Left renal cortex interstitium (tissue), 4 donors: ENCODE measurements at regions not wholly inside any gene's neighbourhood (a gene's known extent, or its start where the extent isn't known, plus 50 kb on each side); places are given as distances from the start of the nearest gene placed in this dataset.

Experiments used
- DNase-seq, 4 donors: peaks; one replicate each; pipeline ENCODE4 v3.0.0-alpha.2; 2013; ENCODE audit warnings: low read depth in 4 of 4, low spot score in 2 of 4, missing footprints in 1 of 4

DNA sequence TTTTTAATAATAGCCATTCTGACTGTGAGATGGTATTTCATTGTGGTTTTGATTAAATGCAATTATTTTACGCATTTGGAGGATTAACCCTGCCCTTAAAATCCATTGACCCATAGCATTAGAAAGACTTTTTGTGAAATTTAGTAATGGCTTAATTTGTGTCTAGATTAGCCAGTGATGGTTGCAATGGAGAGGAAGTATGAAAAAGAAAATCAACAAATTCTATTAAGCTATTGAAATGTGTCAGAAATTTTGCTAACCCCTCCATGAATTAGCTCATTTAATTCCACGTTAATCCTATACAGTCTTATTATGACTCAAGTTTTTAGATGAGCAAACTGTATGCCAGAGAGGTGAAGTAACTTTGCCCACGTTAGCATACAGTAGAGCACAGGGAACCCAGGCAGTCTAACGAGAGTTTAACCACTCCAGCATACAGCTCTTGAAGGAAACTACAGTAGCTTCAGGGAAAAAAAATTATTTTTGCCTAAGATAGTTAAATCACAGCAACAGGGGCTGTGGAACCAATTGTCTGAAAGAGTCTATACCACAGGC is 158.2 kb upstream of the PPP2R2B start:
- no peak for DNase-seq

DNA sequence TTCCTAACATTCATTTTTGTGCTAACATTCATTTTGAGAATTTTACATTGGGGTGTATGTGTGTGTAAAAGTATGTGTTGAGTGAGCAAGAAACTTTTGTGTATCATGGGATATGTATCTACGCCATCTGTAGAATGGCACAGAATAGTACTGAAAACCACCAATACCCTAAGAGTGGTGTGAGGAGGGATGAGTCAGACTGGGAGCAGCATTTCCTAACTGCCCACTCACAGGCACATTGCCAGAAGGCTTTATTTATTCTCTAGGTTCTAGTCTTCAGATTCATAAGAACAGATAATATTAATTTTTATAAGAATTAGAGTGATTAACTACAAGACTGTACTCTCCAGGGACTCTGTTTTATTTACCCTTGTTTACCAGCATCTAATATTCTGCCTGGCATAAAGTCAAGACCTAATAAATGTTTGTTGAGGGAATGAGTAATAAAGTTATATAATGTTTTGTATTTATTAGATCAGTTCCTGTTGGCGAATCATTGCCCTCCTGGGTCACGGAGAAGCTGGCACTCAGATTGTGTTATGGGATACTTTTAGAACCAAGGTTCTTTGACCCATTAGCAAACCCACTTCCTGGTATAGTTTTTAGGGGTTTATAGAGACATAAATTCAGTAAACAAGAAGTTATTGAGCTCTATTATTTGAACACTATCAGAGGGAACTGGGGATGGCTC is 159.1 kb upstream of the PPP2R2B start:
- DNase-seq = no peak

DNA sequence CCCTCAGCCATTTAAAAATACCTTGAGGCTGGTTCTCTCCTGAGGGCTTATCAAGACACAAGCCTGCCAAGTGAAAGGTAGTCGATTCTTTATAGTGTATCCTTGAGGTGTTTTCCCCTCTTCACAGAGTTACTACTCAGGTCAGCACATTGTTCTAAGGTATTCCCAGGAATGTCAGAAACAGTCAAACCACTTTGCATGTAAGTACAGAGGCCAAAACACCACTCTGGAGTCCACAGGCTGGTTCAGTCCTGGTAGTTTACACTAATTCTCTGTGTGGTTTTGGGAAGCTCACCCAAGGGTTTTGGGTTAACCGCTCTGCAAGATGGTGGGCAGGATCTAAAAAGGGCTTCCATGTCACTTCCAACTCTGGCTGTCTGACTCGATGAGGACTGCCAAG is 162.3 kb upstream of the PPP2R2B start:
- DNase-seq = no peak

GRCh38 chr5:147044572-147045273 is 166.2 kb upstream of the PPP2R2B start:
- DNase-seq = no peak

GRCh38 chr5:147045290-147045689 is 166.7 kb upstream of the PPP2R2B start:
- no peak for DNase-seq

DNA sequence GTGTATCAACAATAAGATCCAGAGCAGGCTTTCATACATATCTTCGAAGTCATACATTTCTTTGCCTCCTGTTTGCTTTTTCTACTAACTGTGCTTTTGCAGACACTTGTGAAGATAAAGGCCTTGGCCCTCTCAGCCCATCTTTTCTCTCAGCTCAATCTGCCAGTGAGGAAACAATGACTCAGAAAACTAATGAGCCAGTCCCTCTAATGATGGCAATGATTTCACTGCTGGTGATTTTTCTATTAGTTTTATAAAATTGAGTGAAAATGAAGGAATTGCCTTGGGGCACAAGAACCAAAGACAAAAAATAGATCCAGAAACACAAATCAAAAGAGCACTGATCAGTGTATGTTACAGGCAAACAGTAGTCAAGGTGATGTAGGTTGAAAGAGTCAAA is 167.7 kb upstream of the PPP2R2B start:
- no peak for DNase-seq

DNA sequence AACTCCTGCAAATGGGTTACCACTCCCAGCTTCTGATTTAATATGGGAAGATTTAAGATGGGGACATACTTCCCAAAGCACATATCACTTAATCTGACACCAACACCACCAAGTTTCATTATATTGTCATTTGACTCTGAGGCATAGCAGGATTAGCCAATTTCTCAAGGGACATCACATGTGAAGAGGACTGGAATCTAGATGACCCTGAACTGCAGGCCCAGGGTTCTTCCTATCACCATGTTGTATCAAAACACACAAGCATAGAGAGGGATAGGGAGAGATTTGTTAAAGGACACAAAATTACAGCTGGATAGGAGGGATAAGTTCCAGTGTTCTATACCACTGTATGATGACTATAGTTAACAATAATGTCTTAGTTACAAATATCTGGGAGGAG is 168.3 kb upstream of the PPP2R2B start:
- no peak for DNase-seq

DNA sequence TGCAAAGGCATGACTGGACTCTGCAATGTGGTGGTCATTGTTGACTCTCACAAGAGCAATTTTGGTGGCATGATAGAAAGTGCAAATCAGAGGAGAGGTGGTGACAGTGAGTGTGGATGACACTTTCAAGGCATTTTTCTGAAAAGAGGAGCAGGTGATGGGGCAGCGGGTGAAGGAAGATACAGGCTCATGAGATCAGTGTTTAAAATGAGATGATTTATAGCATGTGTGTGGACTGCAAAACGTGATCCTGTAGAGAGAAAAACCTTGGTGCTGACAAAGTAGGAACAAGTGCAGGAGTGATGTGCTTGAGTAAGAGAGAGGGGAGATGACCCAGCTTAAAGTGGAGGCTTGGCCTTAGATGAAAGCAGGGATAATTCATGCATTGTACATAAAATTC is 171.2 kb upstream of the PPP2R2B start:
- DNase-seq = no peak

GRCh38 chr5:147050172-147050571 is 171.6 kb upstream of the PPP2R2B start:
- no peak for DNase-seq

DNA sequence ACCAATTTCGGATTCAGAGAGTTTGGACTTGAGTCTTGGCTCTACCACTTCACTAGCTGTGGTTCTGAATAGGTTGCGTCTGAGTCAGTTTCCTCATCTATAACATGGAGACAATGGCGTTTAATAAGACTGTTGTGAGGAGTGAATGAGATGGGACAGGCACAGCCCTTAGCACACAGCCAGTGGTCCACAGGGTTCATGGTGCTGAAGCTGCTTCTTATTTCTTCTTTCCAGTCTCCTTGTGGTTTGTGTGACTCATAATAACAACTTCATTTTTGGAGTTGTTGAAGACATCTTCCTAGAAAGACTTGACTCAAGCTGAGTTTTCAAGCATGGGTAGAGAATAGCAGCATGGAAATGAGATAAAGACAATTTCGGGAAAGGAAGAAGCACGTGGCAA is 172.6 kb upstream of the PPP2R2B start:
- DNase-seq = no peak

DNA sequence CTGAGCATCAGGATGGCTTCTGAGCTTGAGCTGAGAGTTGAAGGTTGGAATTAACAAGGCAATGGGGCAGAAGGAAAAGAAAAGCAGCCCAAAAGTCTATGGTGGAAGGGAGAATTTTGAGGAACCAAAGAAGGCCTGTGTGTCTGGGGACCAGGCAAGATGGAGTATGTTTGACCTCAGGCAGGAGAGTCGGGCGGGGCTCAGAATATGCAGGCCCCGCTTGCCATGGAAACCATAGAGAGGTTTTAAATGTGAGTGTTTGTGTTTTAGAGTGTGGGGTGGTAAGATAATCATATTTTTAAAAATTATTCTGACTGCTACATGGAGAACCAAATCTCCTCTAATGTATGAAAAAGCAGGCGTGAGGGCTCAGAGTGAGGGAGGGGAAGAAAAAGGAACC is 174.0 kb upstream of the PPP2R2B start:
- no peak for DNase-seq

DNA sequence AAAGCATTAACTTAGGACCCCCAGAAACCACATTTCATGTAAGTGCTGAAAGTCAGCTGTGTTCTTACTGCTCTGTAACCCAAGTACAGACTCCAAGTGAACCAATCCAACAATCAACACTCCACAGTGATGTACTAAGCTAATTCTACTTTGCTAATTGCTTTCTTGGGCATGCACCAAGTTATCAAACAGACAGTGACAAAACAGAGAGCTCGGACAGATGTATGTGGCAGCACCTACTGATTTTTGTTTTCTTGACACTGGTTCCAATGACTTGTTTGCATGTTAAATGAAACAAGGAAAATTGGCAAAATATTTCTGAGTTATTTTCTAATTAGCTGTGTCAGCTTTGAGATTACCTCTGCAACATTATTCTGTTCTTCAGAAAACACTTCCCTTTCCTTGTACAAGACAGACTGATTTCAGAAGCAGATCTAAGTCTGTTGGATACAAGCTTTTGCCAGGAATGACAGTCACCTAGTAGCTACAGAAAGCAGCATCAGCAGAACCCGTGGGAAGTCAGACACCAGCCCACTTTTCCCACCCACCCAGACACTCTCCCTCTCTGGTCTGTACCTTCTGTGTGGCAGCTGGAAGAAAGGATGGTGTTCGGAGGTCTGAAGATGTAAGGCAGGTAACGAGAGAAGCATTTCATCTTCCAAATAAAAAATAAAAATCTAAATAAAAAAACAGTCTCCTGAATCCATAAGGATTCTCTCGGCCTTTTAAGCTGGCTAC is 176.7 kb upstream of the PPP2R2B start:
- no peak for DNase-seq

GRCh38 chr5:147055850-147056566 is 177.5 kb upstream of the PPP2R2B start:
- DNase-seq = no peak

DNA sequence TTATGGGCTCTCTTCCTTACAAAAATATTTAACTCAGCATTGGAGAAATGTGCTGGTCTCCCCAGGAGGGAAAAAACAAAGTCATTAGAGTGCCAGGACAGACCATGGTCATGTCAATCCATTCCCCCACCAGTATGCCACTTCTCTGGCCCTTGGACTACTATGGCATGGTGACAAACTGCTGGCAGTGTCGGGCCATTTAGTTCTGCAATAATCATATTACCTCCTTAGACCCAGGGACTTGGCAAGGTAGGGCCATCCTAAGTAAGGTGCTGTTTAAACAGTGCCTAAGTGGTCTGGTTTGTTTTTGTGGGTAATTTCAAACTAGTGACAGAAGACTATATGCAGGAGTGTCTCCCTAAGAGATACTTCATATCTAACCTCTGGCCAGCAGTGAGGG is 177.8 kb upstream of the STK32A start:
- DNase-seq = no peak

GRCh38 chr5:147061431-147061830 is 173.4 kb upstream of the STK32A start:
- DNase-seq = no peak

- DNase-seq = no peak
These were observed 172.4 kb upstream of the STK32A start for GRCh38 chr5:147062427-147062826.

- no peak for DNase-seq
These were observed 170.9 kb upstream of the STK32A start for GRCh38 chr5:147063943-147064342.

DNA sequence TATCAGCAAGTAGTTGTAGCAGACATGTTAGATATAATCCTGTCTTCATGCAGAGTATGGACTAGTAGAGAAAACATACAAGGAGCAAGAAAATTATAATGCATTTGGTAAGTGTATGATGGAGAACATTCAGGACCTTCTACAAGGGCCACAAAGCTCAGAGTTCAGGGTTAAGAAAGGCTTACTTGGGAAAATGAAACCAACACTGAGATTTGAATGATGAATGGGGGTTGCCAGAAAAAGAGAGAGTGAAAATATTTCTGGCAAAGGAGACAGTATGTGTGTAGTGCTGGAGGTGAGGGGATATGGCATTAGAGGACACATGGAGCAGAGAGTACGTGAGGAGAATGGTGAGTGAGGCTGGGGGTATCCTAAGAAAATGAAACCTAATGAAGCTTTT is 169.8 kb upstream of the STK32A start:
- DNase-seq = no peak

- DNase-seq = no peak
These were observed 165.8 kb upstream of the STK32A start for GRCh38 chr5:147068998-147069397.

- DNase-seq = no peak
These were observed 162.2 kb upstream of the STK32A start for GRCh38 chr5:147072622-147073021.

DNA sequence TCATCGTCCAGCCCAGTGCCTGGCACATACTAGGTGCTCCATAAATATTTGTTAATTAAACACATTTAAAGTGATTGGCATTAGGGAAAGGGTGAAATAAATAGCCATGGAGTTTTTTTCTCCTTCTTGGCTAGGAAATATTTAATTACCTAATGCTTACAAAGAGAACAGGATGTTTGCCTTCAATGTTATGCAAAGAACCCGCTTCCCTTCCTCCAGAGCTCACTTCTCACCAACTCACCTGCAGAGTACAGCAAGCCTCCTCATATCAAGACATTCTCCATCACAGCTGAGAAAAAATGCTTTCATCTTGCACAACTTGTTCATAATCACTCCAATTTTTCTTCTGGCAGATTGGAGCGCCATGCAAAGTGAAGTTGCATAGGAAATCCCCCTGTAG is 161.7 kb upstream of the STK32A start:
- DNase-seq = no peak
